NT2/D1 (cell line): ENCODE measurements at regions not wholly inside any gene's neighbourhood (a gene's known extent, or its start where the extent isn't known, plus 50 kb on each side); places are given as distances from the start of the nearest gene placed in this dataset.

Experiments
- DNase-seq: peaks from one replicate; pipeline ENCODE4 v3.0.0-alpha.2; 2011; ENCODE audit warnings: low read depth, low spot score
- H3K27me3 ChIP-seq: 2 replicates; pipeline ENCODE4 v1.6.0; 2011; ENCODE audit warnings: mild to moderate bottlenecking; ENCODE audit not compliant: insufficient read length, insufficient read depth
- H3K36me3 ChIP-seq: 2 replicates; pipeline ENCODE4 v1.6.1; 2011; ENCODE audit warnings: mild to moderate bottlenecking, low read length, mixed read lengths; ENCODE audit not compliant: insufficient read depth, insufficient read length
- H3K4me1 ChIP-seq: 2 replicates; pipeline ENCODE4 v1.5.1; 2011; ENCODE audit not compliant: insufficient read depth, insufficient read length
- H3K4me3 ChIP-seq: 2 replicates; pipeline ENCODE4 v1.5.1; 2011; ENCODE audit warnings: low read depth; ENCODE audit not compliant: insufficient read length
- H3K9ac ChIP-seq: 2 replicates; pipeline ENCODE4 v1.6.0; 2011; ENCODE audit warnings: low read depth; ENCODE audit not compliant: insufficient read length
- H3K9me3 ChIP-seq: 2 replicates; pipeline ENCODE4 v1.5.1; 2011; ENCODE audit warnings: mild to moderate bottlenecking, low read length; ENCODE audit not compliant: insufficient read depth
- SUZ12 ChIP-seq: IDR thresholded peaks from 2 replicates; pipeline ENCODE4 v1.6.1; 2011; ENCODE audit not compliant: insufficient read length, insufficient read depth; ENCODE audit errors: extremely low read depth
- YY1 ChIP-seq: IDR thresholded peaks from 2 replicates; pipeline ENCODE4 v1.6.1; 2011; ENCODE audit not compliant: insufficient read length, insufficient read depth
- ZNF274 ChIP-seq: IDR thresholded peaks from 2 replicates; pipeline ENCODE4 v1.6.1; 2011; ENCODE audit warnings: mild to moderate bottlenecking, low read depth, low read length

DNA sequence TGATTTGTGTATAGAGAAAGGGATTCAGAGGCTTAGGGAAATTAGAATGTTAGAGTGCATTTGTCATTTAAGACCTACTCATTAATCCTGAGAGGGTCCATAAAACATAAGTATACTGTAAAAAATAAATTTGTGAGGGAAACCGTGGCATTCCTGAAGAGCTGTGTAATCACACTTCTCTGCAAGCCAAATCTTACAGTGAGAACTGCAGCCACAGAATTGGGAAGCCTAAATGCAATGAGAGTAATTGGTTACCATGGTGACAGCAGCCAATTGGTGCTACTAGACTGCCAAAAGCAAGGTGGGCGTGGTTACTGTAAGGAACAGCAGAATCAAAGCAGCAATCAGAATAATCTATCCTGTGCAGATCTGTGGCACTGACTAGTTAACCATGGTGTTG is 345.2 kb upstream of the GRID2 start:
- no peaks in the 10 kb centered on the region for H3K27me3 ChIP-seq
- peak; percentile 13 for DNase-seq
- no peaks in the 10 kb centered on the region for H3K36me3 ChIP-seq
- no peak overlapping the region for H3K9ac ChIP-seq
- H3K4me1 ChIP-seq = no peaks in the 10 kb centered on the region
- peaks cover 10% of the 10 kb centered on the region for H3K9me3 ChIP-seq
- H3K4me3 ChIP-seq = no peak overlapping the region
- TF ChIP-seq YY1 = no peak
- TF ChIP-seq ZNF274 = no peak
- no peak for TF ChIP-seq SUZ12

DNA sequence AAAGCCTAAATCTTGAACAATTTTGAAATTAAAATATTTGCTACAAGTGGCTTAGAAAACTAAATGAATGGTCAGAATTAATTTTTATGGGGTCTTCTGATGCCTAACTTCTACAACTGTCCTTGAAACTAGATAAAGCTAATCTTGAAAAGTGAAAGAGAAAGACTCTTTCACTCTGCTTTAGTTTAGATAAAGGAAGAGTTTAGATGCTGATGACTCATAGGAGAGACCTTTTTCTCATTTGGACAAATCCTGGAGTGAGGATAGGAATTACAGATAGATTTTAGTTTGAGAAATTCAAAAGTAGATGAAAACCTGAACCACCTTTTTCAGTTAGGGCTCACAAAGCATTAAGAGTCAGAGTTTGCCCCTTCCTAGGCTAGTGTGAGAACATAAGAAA is 342.3 kb upstream of the GRID2 start:
- DNase-seq = no peak
- H3K9ac ChIP-seq = no peak overlapping the region
- H3K4me3 ChIP-seq = no peak overlapping the region

DNA sequence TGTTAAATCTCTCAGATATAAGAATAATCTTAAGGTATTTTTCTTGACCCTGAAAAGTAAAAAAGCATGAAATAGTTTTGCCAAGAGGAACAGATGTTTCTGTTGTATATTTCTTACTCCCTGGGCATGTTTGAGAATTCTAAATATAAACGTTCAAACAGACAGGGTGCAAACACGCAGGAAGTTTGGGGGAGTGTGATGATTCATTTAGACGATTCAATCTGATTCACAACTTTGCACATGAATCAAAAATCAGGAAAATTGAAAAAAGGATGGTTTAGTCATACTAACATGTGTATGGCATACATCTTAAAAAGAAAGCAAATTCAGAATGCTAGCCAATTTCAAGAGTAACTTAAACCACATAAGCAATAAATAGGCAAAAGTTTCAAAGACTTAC is 340.3 kb upstream of the GRID2 start:
- H3K27me3 ChIP-seq = no peaks in the 10 kb centered on the region
- H3K9ac ChIP-seq = no peak overlapping the region
- no peak for DNase-seq
- no peaks in the 10 kb centered on the region for H3K9me3 ChIP-seq
- H3K36me3 ChIP-seq = no peaks in the 10 kb centered on the region
- H3K4me1 ChIP-seq = no peaks in the 10 kb centered on the region
- no peak overlapping the region for H3K4me3 ChIP-seq
- TF ChIP-seq ZNF274 = no peak
- TF ChIP-seq YY1 = no peak
- no peak for TF ChIP-seq SUZ12

More for the DNA sequence above, 342.3 kb upstream of the GRID2 start:
- Histone ChIP-seq H3K9me3 (no peaks in the 10 kb centered on the region), H3K36me3 (no peaks in the 10 kb centered on the region), H3K27me3 (no peaks in the 10 kb centered on the region), H3K4me1 (no peaks in the 10 kb centered on the region)
- TF ChIP-seq YY1 (no peak), ZNF274 (no peak)

DNA sequence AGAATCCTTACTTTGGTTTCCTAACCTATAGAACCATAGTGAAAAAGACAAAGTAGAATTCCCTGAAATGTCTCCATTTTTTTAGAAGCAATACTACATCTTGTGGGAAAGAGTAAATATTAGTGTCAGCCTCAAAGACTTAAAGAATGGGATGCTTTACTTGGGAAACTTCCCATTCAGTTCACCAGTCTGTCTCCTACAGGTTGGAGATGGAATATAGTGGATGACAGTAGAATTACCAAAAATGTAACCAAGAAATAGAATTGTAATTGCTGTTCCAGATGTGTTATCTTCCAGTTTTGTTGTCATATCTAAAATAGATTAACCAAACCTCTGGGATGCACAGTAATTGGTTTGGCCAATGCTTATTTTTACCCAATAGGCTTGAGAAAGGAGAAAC is 338.6 kb upstream of the GRID2 start:
- Histone ChIP-seq H3K4me3 (no peak overlapping the region), H3K9ac (no peak overlapping the region), H3K27me3 (no peaks in the 10 kb centered on the region), H3K36me3 (no peaks in the 10 kb centered on the region), H3K4me1 (no peaks in the 10 kb centered on the region), H3K9me3 (no peaks in the 10 kb centered on the region)
- no peak for TF ChIP-seq YY1
- DNase-seq = no peak

DNA sequence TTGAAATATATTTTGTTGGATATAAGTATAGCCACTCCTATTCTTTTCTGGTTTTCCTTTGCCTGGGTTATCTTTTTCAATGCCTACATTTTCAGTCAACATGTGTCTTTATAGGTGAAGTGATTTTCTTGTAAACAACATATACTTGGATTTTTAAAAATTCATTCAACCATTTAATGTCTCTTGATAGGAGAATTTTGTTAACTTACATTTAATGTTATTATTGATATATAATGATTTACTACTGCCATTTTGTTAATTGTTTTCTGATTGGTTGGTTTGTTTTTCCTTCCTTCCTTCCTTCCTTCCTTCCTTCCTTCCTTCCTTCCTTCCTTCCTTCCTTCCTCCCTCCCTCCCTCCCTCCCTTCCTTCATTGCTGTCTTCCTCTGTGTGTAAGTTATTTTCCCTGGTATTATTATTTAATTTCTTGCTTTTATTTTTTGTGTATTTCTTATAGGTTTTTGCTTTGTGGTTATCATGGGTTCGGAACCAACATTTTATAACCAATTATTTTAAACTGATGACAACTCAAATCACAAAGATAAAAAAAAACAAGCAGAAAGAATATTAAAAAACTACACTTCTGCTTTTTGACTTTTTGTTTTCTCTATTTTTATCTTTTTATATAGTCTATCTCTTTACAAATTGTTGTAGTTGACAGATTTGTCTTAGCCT is 330.1 kb upstream of the GRID2 start:
- peaks cover 5% of the 10 kb centered on the region for H3K4me1 ChIP-seq
- TF ChIP-seq SUZ12 = no peak
- no peak for TF ChIP-seq YY1
- no peak for TF ChIP-seq ZNF274
- no peak for DNase-seq

DNA sequence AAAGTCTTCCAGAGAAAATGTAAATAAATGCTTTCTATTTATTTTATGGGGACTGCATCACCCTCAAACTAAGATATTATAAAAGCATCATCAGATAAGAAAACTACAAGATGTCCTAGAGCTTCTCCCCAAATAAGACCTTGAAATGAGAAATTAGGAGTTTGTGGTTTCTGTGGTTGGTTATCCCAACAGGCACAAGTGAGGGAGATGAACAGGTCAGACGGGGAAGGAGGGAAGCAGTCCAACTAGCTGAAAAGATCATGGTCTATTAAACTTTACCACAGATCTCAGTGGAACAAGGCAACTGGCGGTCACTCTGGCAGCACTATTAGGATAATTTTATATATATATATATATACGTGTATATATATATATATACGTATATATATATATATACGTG is 319.3 kb upstream of the GRID2 start:
- Histone ChIP-seq H3K36me3 (no peaks in the 10 kb centered on the region), H3K9me3 (no peaks in the 10 kb centered on the region), H3K9ac (no peak overlapping the region), H3K27me3 (no peaks in the 10 kb centered on the region), H3K4me3 (no peak overlapping the region), H3K4me1 (no peaks in the 10 kb centered on the region)
- TF ChIP-seq YY1 (no peak), SUZ12 (no peak), ZNF274 (no peak)
- no peak for DNase-seq

More for the DNA sequence above, 330.1 kb upstream of the GRID2 start:
- H3K9me3 ChIP-seq = no peaks in the 10 kb centered on the region
- H3K9ac ChIP-seq = no peak overlapping the region
- H3K4me3 ChIP-seq = no peak overlapping the region
- no peaks in the 10 kb centered on the region for H3K36me3 ChIP-seq
- H3K27me3 ChIP-seq = no peaks in the 10 kb centered on the region

DNA sequence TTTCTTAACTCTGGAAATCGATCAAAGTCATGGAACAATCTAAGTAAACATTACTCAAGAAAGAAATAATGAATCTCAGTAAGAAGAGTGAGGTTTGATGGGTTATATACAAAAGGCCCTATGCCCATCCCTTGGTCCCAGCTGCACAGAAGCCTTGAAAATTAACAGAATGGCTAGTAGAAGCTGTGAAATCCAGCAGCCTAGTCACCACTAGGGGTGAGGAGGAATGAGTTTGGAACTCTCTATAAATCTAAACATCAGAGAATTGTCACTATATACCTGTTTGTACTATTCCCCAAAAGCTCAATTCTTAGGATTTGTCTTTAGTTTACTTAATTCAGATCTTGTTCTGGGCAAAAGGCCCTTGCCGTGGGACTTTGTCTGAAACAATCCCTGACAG is 313.9 kb upstream of the GRID2 start:
- TF ChIP-seq SUZ12 (no peak), YY1 (no peak), ZNF274 (no peak)
- no peak for DNase-seq
- Histone ChIP-seq H3K9me3 (no peaks in the 10 kb centered on the region), H3K9ac (no peak overlapping the region), H3K27me3 (no peaks in the 10 kb centered on the region), H3K4me1 (no peaks in the 10 kb centered on the region), H3K4me3 (no peak overlapping the region), H3K36me3 (no peaks in the 10 kb centered on the region)

DNA sequence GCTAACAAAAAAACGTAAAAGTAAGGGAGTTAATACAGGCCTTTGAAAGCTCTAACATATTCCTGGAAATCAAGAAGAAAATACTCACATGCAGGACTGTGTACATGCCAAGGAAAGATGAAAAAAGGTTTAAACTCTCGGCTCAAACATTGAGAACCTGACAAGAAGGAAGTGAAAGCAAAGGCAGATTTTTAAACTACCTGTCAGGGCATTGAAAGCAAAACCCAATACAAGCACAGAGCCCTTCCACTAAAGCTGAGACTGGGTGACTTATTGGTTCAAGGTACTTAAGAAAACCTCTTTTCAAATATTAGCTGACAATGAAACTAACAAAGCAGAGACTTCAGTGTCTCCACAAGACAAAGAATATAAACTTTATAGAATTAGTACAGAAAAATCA is 313.0 kb upstream of the GRID2 start:
- TF ChIP-seq SUZ12 (no peak), ZNF274 (no peak), YY1 (no peak)
- Histone ChIP-seq H3K27me3 (no peaks in the 10 kb centered on the region), H3K4me3 (no peak overlapping the region), H3K9ac (no peak overlapping the region), H3K4me1 (no peaks in the 10 kb centered on the region), H3K36me3 (no peaks in the 10 kb centered on the region), H3K9me3 (no peaks in the 10 kb centered on the region)
- no peak for DNase-seq
